ENCODE measurements at regions not wholly inside any gene's neighbourhood (a gene's known extent, or its start where the extent isn't known, plus 50 kb on each side); places are given as distances from the start of the nearest gene placed in this dataset.

GRCh38 chr2:187862715-187863114, 308.5 kb upstream of the TFPI start:
- intact Hi-C loops (cut with micrococcal nuclease): no loop called here
- H4K20me1 ChIP-seq (ENCODE audit: insufficient read depth, low read length): no peaks in the 10 kb centered on the region
- H3K27me3 Mint-ChIP-seq (ENCODE audit: low read depth in 3 of 3): no peaks in the 10 kb centered on the region
- no peak for TF ChIP-seq CTCF (IDR thresholded peaks at IDR 0.05)
- no peaks in the 10 kb centered on the region for H3K36me3 ChIP-seq (replicated peaks in 1 of 2; ENCODE audit: control insufficient read depth in 1 of 2, insufficient read depth in 2 of 2, low read length in 2 of 2)
- no peak overlapping the region for H3K4me2 ChIP-seq (replicated peaks; ENCODE audit: extremely low read depth, low read length, poor library complexity, severe bottlenecking)
- no peaks in the 10 kb centered on the region for H3K36me3 Mint-ChIP-seq
- no peak overlapping the region for H3K27ac ChIP-seq (ENCODE audit: low read depth in 1 of 2, low read length in 2 of 2)
- no peak overlapping the region for H3K9ac ChIP-seq (ENCODE audit: insufficient read depth, low read length, poor library complexity, severe bottlenecking)
- H3K4me1 Mint-ChIP-seq: no peaks in the 10 kb centered on the region
- H3K27ac Mint-ChIP-seq: no peak overlapping the region
- H3K27me3 ChIP-seq (ENCODE audit: control insufficient read depth in 2 of 2, insufficient read depth in 2 of 2, low read length in 2 of 2): no peaks in the 10 kb centered on the region
- peaks cover 0 to 9% of the 10 kb centered on the region in 2 donors for H3K9me3 ChIP-seq (replicated peaks in 1 of 2; ENCODE audit: control insufficient read depth in 1 of 2, insufficient read depth in 1 of 2, low read length in 2 of 2)
- H3K4me3 ChIP-seq (replicated peaks in 1 of 3; ENCODE audit: low read depth in 2 of 3, low read length in 3 of 3): no peak overlapping the region
- no peak overlapping the region for H2AFZ ChIP-seq (ENCODE audit: insufficient read depth, low read depth, low read length, poor library complexity, severe bottlenecking)
- no CpG with 5 or more reads among the region's 3 CpGs for WGBS (ENCODE audit: insufficient coverage)
- DNase-seq: no peak
- peaks cover 8 to 14% (median 9%) of the 10 kb centered on the region in 7 donors for H3K9me3 Mint-ChIP-seq
- no peaks in the 10 kb centered on the region for H3K79me2 ChIP-seq (ENCODE audit: insufficient read depth, low read length)
- H3K4me1 ChIP-seq (ENCODE audit: control insufficient read depth in 1 of 2, insufficient read depth in 2 of 2, low read length in 2 of 2): no peaks in the 10 kb centered on the region
- H3K4me3 Mint-ChIP-seq: no peak overlapping the region

GRCh38 chr2:187865025-187865424, 310.8 kb upstream of the TFPI start:
- Histone ChIP-seq H3K27me3 (ENCODE audit: control insufficient read depth in 2 of 2, insufficient read depth in 2 of 2, low read length in 2 of 2) (no peaks in the 10 kb centered on the region), H3K4me1 (ENCODE audit: control insufficient read depth in 1 of 2, insufficient read depth in 2 of 2, low read length in 2 of 2) (no peaks in the 10 kb centered on the region), H3K9me3 (replicated peaks in 1 of 2; ENCODE audit: control insufficient read depth in 1 of 2, insufficient read depth in 1 of 2, low read length in 2 of 2) (peaks cover 0 to 13% of the 10 kb centered on the region in 2 donors), H3K4me3 (replicated peaks in 1 of 3; ENCODE audit: low read depth in 2 of 3, low read length in 3 of 3) (no peak overlapping the region), H3K27ac (ENCODE audit: low read depth in 1 of 2, low read length in 2 of 2) (no peak overlapping the region), H2AFZ (ENCODE audit: insufficient read depth, low read depth, low read length, poor library complexity, severe bottlenecking) (no peak overlapping the region), H3K9ac (ENCODE audit: insufficient read depth, low read length, poor library complexity, severe bottlenecking) (no peak overlapping the region), H3K4me2 (replicated peaks; ENCODE audit: extremely low read depth, low read length, poor library complexity, severe bottlenecking) (no peak overlapping the region), H3K79me2 (ENCODE audit: insufficient read depth, low read length) (no peaks in the 10 kb centered on the region), H4K20me1 (ENCODE audit: insufficient read depth, low read length) (no peaks in the 10 kb centered on the region), H3K36me3 (replicated peaks in 1 of 2; ENCODE audit: control insufficient read depth in 1 of 2, insufficient read depth in 2 of 2, low read length in 2 of 2) (no peaks in the 10 kb centered on the region)
- Mint-ChIP-seq H3K4me1 (no peaks in the 10 kb centered on the region), H3K27ac (no peak overlapping the region), H3K4me3 (no peak overlapping the region), H3K9me3 (peaks cover 16 to 23% (median 18%) of the 10 kb centered on the region in 7 donors), H3K36me3 (no peaks in the 10 kb centered on the region), H3K27me3 (ENCODE audit: low read depth in 3 of 3) (peaks cover 0 to 2% (median 2%) of the 10 kb centered on the region in 3 donors)
- no peak for TF ChIP-seq CTCF (IDR thresholded peaks at IDR 0.05)
- WGBS (ENCODE audit: insufficient coverage): 92% methylated on average over 4 of the region's 4 CpGs
- intact Hi-C loops (cut with micrococcal nuclease): no loop called here
- DNase-seq: no peak

Data from CD14-positive monocyte (primary cell).